ENCODE measurements at regions not wholly inside any gene's neighbourhood (a gene's known extent, or its start where the extent isn't known, plus 50 kb on each side); places are given as distances from the start of the nearest gene placed in this dataset.

DNA sequence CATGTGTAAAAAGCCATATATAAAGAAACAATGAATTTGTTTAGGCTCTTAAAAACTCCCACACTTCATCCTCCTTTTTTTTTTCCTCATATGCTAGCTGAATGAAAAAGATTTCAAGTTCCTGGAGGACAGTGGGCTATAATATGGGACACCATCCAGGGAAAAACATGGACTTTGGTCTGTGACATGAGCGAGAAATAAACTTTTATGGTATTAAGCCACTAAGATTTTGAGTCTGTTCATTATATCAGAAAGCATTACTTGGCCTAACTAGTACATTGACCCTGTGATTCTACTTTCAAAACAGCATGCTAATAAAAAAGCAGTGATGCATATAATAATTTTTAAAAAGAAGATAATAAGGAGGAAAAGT, 392.3 kb upstream of the CAMK1G start:
- TF ChIP-seq, protein P1, sequence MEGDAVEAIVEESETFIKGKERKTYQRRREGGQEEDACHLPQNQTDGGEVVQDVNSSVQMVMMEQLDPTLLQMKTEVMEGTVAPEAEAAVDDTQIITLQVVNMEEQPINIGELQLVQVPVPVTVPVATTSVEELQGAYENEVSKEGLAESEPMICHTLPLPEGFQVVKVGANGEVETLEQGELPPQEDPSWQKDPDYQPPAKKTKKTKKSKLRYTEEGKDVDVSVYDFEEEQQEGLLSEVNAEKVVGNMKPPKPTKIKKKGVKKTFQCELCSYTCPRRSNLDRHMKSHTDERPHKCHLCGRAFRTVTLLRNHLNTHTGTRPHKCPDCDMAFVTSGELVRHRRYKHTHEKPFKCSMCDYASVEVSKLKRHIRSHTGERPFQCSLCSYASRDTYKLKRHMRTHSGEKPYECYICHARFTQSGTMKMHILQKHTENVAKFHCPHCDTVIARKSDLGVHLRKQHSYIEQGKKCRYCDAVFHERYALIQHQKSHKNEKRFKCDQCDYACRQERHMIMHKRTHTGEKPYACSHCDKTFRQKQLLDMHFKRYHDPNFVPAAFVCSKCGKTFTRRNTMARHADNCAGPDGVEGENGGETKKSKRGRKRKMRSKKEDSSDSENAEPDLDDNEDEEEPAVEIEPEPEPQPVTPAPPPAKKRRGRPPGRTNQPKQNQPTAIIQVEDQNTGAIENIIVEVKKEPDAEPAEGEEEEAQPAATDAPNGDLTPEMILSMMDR (tag by site-specific recombination; IDR thresholded peaks at IDR 0.05), result no peak
- TF ChIP-seq, protein P2, sequence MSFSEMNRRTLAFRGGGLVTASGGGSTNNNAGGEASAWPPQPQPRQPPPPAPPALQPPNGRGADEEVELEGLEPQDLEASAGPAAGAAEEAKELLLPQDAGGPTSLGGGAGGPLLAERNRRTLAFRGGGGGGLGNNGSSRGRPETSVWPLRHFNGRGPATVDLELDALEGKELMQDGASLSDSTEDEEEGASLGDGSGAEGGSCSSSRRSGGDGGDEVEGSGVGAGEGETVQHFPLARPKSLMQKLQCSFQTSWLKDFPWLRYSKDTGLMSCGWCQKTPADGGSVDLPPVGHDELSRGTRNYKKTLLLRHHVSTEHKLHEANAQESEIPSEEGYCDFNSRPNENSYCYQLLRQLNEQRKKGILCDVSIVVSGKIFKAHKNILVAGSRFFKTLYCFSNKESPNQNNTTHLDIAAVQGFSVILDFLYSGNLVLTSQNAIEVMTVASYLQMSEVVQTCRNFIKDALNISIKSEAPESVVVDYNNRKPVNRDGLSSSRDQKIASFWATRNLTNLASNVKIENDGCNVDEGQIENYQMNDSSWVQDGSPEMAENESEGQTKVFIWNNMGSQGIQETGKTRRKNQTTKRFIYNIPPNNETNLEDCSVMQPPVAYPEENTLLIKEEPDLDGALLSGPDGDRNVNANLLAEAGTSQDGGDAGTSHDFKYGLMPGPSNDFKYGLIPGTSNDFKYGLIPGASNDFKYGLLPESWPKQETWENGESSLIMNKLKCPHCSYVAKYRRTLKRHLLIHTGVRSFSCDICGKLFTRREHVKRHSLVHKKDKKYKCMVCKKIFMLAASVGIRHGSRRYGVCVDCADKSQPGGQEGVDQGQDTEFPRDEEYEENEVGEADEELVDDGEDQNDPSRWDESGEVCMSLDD (tag by site-specific recombination; IDR thresholded peaks at IDR 0.05), result no peak
- TF ChIP-seq, protein P3, sequence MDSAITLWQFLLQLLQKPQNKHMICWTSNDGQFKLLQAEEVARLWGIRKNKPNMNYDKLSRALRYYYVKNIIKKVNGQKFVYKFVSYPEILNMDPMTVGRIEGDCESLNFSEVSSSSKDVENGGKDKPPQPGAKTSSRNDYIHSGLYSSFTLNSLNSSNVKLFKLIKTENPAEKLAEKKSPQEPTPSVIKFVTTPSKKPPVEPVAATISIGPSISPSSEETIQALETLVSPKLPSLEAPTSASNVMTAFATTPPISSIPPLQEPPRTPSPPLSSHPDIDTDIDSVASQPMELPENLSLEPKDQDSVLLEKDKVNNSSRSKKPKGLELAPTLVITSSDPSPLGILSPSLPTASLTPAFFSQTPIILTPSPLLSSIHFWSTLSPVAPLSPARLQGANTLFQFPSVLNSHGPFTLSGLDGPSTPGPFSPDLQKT (IDR thresholded peaks at IDR 0.05; ENCODE audit: borderline replicate concordance, low read depth, low read length), result no peak
- TF ChIP-seq ZBTB8A (tag by site-specific recombination; IDR thresholded peaks at IDR 0.05) (no peak), ZNF274 (IDR thresholded peaks at IDR 0.05; ENCODE audit: low read length) (no peak), ZNF274 (tag by site-specific recombination; IDR thresholded peaks at IDR 0.05; ENCODE audit: borderline replicate concordance) (no peak), ZNF555 (tag by site-specific recombination; conservative IDR thresholded peaks at IDR 0.05) (no peak)
- TF ChIP-seq, protein P4, sequence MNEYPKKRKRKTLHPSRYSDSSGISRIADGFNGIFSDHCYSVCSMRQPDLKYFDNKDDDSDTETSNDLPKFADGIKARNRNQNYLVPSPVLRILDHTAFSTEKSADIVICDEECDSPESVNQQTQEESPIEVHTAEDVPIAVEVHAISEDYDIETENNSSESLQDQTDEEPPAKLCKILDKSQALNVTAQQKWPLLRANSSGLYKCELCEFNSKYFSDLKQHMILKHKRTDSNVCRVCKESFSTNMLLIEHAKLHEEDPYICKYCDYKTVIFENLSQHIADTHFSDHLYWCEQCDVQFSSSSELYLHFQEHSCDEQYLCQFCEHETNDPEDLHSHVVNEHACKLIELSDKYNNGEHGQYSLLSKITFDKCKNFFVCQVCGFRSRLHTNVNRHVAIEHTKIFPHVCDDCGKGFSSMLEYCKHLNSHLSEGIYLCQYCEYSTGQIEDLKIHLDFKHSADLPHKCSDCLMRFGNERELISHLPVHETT (tag by site-specific recombination; IDR thresholded peaks at IDR 0.05), result no peak
